KMS-11 (cell line): ENCODE measurements at regions not wholly inside any gene's neighbourhood (a gene's known extent, or its start where the extent isn't known, plus 50 kb on each side); places are given as distances from the start of the nearest gene placed in this dataset.
"Not testable (repeated sequence)": the region's sequence is repeated elsewhere in the genome, so short reads cannot be mapped to it uniquely, and the experiment has no call there.

ENCODE experiments used
- H2AFZ ChIP-seq: fragments of 200-600 bp; sonication (generic); 2 replicates; pipeline ENCODE4 v1.6.1; 2016; ENCODE audit warnings: antibody characterized with exemption, mixed run types, low read depth
- H3K27ac ChIP-seq: fragments of 200-600 bp; sonication (generic); 2 replicates; pipeline ENCODE4 v1.6.1; 2016; ENCODE audit warnings: mild to moderate bottlenecking, mixed run types
- H3K27me3 ChIP-seq: fragments of 200-600 bp; sonication (generic); 2 replicates; pipeline ENCODE4 v1.6.1; 2017; ENCODE audit warnings: mild to moderate bottlenecking, low read depth, mixed run types, moderate library complexity; ENCODE audit not compliant: insufficient read depth
- H3K36me3 ChIP-seq: fragments of 200-600 bp; sonication (generic); 2 replicates; pipeline ENCODE4 v1.6.1; 2017; ENCODE audit warnings: mild to moderate bottlenecking, mixed run types; ENCODE audit not compliant: insufficient read depth
- H3K4me1 ChIP-seq: fragments of 200-600 bp; sonication (generic); 2 replicates; pipeline ENCODE4 v1.6.1; 2016; ENCODE audit warnings: mild to moderate bottlenecking, low read depth, mixed run types; ENCODE audit not compliant: poor library complexity, severe bottlenecking
- H3K4me2 ChIP-seq: fragments of 200-600 bp; sonication (generic); 2 replicates; pipeline ENCODE4 v1.7.0; 2016; ENCODE audit warnings: mild to moderate bottlenecking, mixed run types
- H3K4me3 ChIP-seq: fragments of 200-600 bp; sonication (generic); IDR thresholded peaks from 2 replicates; pipeline ENCODE4 v1.6.1; 2017; ENCODE audit warnings: low read depth, low read length, mixed read lengths; ENCODE audit not compliant: insufficient read depth
- H3K79me2 ChIP-seq: fragments of 200-600 bp; sonication (generic); 2 replicates; pipeline ENCODE4 v1.6.1; 2016; ENCODE audit warnings: low read depth, mixed run types; ENCODE audit not compliant: insufficient read depth
- H3K9ac ChIP-seq: fragments of 200-600 bp; sonication (generic); 2 replicates; pipeline ENCODE4 v1.6.1; 2016; ENCODE audit warnings: mild to moderate bottlenecking, mixed run types
- H4K20me1 ChIP-seq: fragments of 200-600 bp; sonication (generic); 2 replicates; pipeline ENCODE4 v1.6.1; 2016; ENCODE audit warnings: mild to moderate bottlenecking, mixed run types; ENCODE audit not compliant: insufficient read depth

DNA sequence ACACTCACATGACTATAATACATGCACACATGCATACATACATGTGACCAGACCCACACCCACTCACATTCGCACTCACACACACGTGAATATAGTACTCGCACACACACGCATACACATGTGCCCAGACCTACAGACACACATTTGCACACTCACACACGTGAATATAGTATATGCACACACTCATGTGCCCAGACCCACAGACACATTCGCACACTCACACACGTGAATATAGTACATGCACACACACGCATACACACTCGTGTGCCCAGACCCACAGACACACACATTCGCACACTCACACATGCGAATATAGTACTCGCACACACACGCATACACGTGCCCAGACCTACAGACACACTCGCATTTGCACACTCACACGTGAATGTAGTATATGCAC is 186.9 kb downstream of the NPIPB11 start:
- not testable (repeated sequence) for H4K20me1 ChIP-seq, H3K27ac ChIP-seq, H3K4me1 ChIP-seq, H3K79me2 ChIP-seq, H2AFZ ChIP-seq, H3K4me2 ChIP-seq, H3K36me3 ChIP-seq, H3K9ac ChIP-seq, H3K4me3 ChIP-seq
- H3K27me3 ChIP-seq, result peaks cover 17% of the 10 kb centered on the region

DNA sequence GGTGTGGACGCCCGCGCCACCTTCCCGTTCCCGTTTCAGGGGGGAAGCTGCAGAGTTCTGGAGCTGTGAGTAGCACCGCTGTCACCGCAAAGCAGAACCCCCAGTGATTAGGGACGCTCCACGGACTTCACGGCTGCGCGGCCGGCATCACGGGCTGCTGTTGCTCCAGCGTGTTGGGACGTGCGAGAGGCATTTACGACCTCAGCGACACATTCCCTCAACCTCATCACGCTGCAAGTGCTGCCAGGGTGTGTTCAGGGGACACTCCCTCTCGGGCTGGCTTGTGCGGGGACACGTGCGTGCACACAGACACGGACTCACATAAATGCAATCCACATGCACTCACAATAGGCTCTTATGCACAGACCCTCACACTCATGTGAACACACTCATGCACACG is 187.9 kb downstream of the NPIPB11 start:
- not testable (repeated sequence) for H3K79me2 ChIP-seq, H2AFZ ChIP-seq, H3K4me2 ChIP-seq, H3K36me3 ChIP-seq, H3K4me3 ChIP-seq, H3K9ac ChIP-seq, H3K27ac ChIP-seq, H4K20me1 ChIP-seq, H3K4me1 ChIP-seq
- peaks cover 17% of the 10 kb centered on the region for H3K27me3 ChIP-seq

DNA sequence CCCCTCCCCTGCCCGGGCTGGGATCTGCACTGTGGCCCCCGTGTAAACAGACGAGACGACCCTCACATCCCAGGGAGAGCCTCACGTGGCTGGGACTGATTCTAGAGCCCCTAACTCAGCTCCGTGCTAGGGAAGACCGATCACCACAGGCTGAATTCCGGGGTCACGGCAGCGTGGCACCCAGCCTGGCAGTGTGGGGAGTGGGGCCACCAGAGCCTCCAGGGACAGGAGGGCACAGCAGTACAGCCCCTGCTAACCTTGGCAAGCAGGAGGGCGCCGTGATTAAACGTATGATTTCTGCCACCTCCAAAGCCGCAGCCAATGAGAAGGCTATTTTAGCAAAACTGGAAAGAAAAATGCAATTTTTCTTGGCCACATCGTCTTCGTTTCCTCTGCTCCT is 188.3 kb downstream of the NPIPB11 start:
- H3K4me3 ChIP-seq, H3K27ac ChIP-seq, H3K4me2 ChIP-seq, H4K20me1 ChIP-seq, H3K79me2 ChIP-seq, H3K4me1 ChIP-seq, H3K36me3 ChIP-seq, H3K9ac ChIP-seq, H2AFZ ChIP-seq: not testable (repeated sequence)
- peaks cover 15% of the 10 kb centered on the region for H3K27me3 ChIP-seq

DNA sequence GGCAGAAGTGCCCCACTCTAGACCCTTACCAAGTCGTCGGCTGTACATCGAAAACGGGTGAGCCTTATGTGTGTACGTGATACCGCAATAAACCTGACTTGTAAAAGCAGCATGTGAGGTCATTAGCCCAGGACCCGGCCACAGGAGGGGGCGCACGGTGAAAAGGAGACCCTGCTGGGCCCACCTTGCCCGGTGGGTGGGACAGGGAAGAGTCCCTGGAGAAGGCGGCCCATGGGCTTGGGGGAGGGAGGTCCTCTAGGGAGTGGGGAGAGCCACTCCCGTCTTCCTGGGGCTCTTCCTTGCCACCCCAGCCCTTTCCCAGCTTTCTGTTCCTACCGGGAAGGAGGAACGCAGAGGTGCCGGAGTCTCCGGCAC is 188.8 kb downstream of the NPIPB11 start:
- H3K4me1 ChIP-seq, H3K27ac ChIP-seq, H2AFZ ChIP-seq, H3K9ac ChIP-seq, H3K36me3 ChIP-seq, H3K4me2 ChIP-seq, H3K4me3 ChIP-seq, H4K20me1 ChIP-seq, H3K79me2 ChIP-seq: not testable (repeated sequence)
- H3K27me3 ChIP-seq, result peaks cover 16% of the 10 kb centered on the region

DNA sequence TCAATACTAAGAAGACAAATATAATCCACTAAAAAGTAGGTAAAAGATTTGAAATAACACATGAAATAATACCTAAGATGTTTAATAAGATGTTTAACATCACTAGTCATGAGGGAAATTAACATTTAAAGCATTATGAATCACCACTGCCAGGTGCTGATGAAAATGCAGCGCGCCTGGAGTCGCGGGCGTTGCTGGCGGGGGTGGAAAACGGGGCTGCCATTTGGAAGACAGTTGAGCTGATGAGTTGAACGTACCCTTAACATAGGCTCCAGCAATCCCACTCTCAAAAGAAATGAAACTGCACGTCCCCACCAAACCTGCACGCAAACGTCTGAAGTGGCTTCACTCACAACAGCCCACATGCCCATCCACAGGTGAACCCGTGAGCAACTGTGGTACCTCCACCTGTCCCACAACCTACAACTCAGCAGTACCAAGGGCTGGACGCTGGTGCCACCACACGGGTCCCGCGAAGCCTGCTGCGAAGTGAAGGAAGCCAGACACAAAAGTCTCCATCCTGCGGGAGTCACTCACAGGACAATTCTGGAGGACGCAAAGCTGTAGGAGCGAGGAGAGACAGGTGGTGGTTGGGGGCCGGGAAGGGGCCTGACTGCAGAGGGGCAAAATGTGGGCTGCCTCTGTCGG is 189.3 kb downstream of the NPIPB11 start:
- not testable (repeated sequence) for H3K36me3 ChIP-seq, H3K4me2 ChIP-seq, H3K4me1 ChIP-seq, H3K27ac ChIP-seq, H2AFZ ChIP-seq, H3K9ac ChIP-seq, H4K20me1 ChIP-seq, H3K79me2 ChIP-seq, H3K4me3 ChIP-seq
- peaks cover 17% of the 10 kb centered on the region for H3K27me3 ChIP-seq

DNA sequence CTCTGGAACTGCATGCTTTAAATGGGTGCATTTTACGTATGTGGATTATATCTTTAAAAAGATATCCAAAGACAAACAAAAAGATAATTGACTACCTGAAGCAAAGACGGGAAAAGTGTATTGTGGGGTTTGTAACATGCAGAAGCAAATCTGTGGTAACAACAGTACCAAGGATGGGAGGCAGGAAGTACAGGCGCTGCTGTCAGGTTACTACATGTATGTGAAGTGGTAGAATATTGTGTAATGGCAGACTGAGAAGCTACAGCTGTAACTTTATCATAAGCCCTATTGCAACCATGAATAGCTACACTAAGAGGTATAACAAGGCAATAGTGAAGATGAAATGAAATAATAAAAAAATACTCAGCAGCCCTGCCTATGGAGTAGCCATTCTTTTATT is 192.7 kb downstream of the NPIPB11 start:
- not testable (repeated sequence) for H3K27ac ChIP-seq, H3K79me2 ChIP-seq, H4K20me1 ChIP-seq, H3K4me2 ChIP-seq, H2AFZ ChIP-seq, H3K9ac ChIP-seq, H3K4me1 ChIP-seq, H3K36me3 ChIP-seq, H3K4me3 ChIP-seq
- peaks cover 10% of the 10 kb centered on the region for H3K27me3 ChIP-seq

DNA sequence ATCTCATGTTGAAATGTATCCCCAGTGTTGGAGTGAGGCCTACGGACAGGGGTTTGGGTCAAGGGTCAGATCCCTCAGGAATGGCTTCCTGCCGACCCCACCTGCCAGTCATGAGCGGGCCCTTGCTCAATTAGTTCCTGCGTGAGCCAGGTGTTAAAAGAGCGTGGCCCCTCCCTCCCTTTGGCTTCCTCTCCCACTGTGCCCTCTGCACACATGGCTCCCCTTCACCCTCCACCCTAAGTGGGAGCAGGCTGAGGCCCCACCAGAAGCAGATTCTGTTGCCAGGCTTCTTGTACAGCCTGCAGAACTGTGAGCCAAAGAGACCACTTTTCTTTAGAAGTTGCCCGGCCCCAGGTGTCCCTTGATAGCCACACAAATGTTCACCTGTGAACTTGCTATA is 193.3 kb downstream of the NPIPB11 start:
- H3K4me3 ChIP-seq, H3K9ac ChIP-seq, H3K4me1 ChIP-seq, H3K79me2 ChIP-seq, H3K36me3 ChIP-seq, H3K4me2 ChIP-seq, H2AFZ ChIP-seq, H4K20me1 ChIP-seq, H3K27ac ChIP-seq: not testable (repeated sequence)
- H3K27me3 ChIP-seq, result peaks cover 10% of the 10 kb centered on the region

DNA sequence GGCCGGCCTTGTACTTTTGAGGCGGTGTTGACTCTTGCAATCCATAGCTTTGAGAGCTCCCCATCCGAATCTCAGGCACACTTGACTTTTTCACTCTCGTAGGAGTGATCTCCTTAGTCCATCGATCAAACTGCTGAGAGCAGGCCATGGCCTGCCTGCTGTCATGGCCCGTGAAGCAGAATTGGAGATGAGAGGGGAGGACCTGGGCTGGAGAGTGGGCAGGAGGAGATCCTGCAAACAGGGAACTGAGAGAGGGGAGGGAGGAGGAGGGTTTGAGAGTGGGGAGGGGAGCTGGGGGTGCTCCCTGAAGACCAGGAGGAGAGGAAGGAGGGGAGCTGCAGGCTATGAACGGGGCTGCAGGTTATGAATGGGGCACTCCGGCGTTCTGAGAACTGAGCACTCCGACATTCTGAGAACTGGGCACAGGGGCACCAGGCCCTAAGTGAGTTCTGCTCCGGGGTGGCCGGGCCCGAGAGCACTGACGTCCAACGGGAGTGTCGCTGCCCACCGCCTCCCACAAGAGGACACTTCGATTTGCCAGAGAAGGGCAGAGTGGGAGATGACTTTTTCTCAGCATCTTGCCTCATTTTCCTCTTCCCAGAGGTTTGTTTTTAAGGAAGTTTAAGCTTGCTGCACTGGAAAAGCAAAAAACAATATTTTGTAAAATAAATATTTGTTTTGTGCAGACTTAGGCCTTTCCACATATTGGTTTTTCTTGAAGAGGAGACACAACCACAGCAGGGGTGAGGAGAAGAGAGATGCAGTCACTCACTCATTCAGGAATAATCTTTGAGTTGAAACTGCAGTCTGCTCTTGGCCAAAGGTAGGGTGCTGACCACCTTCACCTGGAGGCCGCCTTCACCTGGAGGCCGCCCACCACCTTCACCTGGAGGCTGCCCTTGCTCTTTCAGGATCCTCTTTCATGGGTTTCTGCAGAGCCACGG is 194.2 kb downstream of the NPIPB11 start:
- not testable (repeated sequence) for H3K27ac ChIP-seq, H3K4me3 ChIP-seq, H3K9ac ChIP-seq, H3K4me2 ChIP-seq, H3K36me3 ChIP-seq, H4K20me1 ChIP-seq, H3K4me1 ChIP-seq, H2AFZ ChIP-seq, H3K79me2 ChIP-seq
- H3K27me3 ChIP-seq, result peaks cover 10% of the 10 kb centered on the region

DNA sequence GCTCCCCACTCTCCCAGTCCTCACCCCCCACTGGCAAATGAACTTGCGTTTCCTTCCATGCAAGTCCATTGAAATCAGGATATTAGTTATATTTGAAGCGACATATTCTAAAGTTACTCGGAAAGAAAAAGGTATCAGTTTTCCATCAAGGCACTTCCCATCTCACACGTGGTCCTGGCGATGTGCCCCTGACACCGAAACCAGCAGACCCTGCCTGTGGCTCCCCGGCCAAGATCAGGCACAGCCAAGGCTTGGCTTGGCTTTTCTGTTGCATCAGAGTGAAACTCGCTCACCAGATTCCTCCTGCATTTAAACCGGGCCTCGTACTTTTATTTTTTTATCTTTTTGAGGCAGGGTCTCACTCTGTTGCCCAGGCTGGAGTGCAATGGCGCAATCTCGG is 195.1 kb downstream of the NPIPB11 start:
- H3K36me3 ChIP-seq, H3K4me3 ChIP-seq, H4K20me1 ChIP-seq, H3K4me1 ChIP-seq, H3K79me2 ChIP-seq, H3K9ac ChIP-seq, H3K27ac ChIP-seq, H2AFZ ChIP-seq, H3K4me2 ChIP-seq: not testable (repeated sequence)
- H3K27me3 ChIP-seq, result peaks cover 15% of the 10 kb centered on the region

DNA sequence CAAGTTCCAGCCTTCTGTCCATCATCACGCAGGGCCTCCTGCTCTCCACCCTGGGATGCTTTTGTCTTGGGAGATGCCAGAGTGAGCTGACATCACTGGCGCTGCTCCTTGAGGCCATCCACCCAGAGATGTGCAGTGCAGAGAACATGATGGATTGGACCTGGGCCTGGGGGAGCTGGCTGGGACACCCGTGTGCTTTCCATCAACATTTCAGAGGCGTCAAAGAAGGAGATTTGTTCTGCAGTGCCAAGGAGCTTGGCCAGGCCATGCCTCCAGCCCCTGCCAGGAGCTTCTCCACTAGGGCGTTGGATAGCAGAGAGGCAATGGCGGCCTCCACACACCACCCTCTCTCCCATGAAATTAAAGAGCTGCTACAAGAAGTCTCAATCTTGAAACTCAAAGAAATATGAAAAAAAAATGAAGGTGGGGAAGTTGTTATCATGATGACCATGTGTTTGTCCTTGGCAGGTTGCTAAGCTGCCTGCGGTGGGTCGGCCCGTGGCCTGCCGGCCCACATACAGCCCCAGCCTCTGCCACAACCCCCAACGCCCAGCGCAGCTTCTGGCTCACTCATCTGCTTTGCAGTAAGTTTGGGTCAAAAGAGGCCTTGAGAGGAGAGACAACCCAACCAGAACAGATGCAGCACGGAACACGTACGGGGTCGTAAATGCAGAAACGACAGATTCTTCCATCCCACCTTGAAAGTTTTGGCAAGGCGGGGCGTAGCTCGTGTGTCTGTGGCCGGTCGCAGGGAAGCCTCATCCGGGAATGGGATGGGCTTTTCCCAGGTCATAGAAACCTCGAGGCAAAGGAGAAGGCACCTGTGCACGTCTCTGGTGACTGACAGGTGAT is 196.0 kb downstream of the NPIPB11 start:
- H3K4me1 ChIP-seq, H3K79me2 ChIP-seq, H3K9ac ChIP-seq, H2AFZ ChIP-seq, H4K20me1 ChIP-seq, H3K4me2 ChIP-seq, H3K4me3 ChIP-seq, H3K27ac ChIP-seq, H3K36me3 ChIP-seq: not testable (repeated sequence)
- peaks cover 11% of the 10 kb centered on the region; the same call in 1 of the 2 replicates for H3K27me3 ChIP-seq
